SH-SY5Y (cell line): ENCODE measurements at regions not wholly inside any gene's neighbourhood (a gene's known extent, or its start where the extent isn't known, plus 50 kb on each side); places are given as distances from the start of the nearest gene placed in this dataset.

Experiments
- GATA2 ChIP-seq: IDR thresholded peaks from 2 replicates; pipeline ENCODE4 v1.6.1; 2011; ENCODE audit warnings: mild to moderate bottlenecking, low read depth, low read length
- GATA3 ChIP-seq: IDR thresholded peaks from 2 replicates; pipeline ENCODE4 v1.6.1; 2011; ENCODE audit warnings: low read depth, mild to moderate bottlenecking, low read length, moderate library complexity

DNA sequence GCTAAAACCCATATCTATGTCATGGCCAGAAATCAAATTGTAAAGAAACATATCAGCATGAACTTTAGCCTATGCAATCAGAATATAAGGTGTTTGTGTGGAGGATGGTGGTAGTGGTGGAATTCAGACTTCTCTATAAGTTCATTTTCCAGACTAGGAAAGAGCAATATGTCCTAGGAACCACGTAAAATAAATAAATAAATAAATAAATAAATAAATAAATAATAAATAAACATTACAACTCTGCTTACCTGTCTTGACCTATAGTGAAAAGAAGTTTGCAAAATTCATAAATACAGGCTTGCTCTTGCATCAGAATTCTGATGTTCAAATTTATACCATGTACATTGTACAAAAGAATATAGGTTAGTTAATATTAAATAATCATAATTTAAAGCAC, 1382.6 kb upstream of the ADGRL2 start:
- TF ChIP-seq GATA2 (no peak), GATA3 (no peak)

DNA sequence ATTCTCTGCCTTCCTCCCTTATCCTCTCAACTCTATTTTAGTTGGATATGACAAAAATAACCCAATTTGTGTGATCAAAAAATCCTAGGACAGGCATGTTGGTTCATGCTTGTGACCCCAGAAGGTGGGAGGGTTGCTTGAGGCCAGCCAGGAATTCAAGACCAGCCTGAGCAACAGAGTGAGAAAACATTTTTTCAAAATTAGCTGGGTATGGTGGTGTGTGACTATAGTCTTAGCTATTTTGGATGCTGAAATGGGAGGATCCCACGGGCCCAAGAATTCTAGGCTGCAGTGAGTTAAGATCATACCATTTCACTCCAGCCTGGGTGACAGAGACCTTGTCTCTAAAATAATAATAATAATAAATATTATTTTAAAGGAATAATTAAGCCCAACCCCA, 1383.1 kb upstream of the ADGRL2 start:
- TF ChIP-seq GATA2 (no peak), GATA3 (no peak)

- no peak for TF ChIP-seq GATA2
- no peak for TF ChIP-seq GATA3
Observed at GRCh38 chr1:80413969-80414368, 1386.8 kb upstream of the ADGRL2 start.

DNA sequence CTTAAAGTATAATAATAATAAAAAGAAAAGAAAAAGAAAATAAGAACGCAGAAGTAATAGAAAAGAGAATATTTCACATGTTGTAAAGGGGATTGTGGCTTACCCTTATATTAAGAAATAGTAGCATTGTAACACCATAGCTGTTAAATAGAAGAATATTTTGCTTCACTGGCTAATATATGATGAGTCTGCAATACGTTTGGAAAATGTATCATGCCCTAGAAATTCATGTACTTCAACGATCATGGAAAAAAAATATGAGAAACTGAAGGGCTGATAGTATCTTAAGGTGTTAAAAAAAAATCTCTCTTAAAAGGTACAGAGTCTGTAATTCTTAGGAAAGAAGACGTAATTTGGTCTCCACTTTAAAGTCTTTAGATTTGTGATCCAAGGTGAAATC, 1390.5 kb upstream of the ADGRL2 start:
- TF ChIP-seq GATA2 (no peak), GATA3 (no peak)

DNA sequence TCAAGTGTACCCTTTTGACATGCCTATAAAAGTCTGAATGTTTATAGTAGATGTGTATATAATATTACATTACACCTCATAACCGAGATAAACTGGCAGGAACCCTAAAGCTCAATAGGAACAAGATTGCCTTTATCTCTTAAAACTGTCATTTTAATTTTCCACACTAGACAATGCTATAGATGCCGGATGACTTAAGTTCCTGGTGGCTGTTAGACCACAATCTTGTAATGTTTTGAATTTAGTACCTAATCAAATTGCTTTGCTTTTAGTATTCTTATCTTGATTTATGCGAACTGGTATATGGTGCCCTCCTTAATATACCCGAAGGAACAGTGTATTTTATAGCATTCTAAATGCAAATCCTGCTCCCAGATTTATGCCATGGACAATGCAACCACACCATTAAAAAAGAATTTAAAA, 1397.0 kb upstream of the ADGRL4 start:
- TF ChIP-seq GATA3 (peak; percentile 89), GATA2 (peak; percentile 59)

- TF ChIP-seq GATA3: no peak
- TF ChIP-seq GATA2: no peak
Observed at GRCh38 chr1:80402625-80403024, 1396.1 kb upstream of the ADGRL4 start.

GRCh38 chr1:80401757-80402156, 1395.2 kb upstream of the ADGRL4 start:
- no peak for TF ChIP-seq GATA3
- no peak for TF ChIP-seq GATA2

GRCh38 chr1:80392529-80392928, 1386.0 kb upstream of the ADGRL4 start:
- TF ChIP-seq GATA2 (no peak), GATA3 (no peak)

- TF ChIP-seq GATA3: no peak
- TF ChIP-seq GATA2: no peak
Observed at GRCh38 chr1:80385650-80386049, 1379.1 kb upstream of the ADGRL4 start.

GRCh38 chr1:80384959-80385358, 1378.4 kb upstream of the ADGRL4 start:
- no peak for TF ChIP-seq GATA2
- TF ChIP-seq GATA3: no peak

DNA sequence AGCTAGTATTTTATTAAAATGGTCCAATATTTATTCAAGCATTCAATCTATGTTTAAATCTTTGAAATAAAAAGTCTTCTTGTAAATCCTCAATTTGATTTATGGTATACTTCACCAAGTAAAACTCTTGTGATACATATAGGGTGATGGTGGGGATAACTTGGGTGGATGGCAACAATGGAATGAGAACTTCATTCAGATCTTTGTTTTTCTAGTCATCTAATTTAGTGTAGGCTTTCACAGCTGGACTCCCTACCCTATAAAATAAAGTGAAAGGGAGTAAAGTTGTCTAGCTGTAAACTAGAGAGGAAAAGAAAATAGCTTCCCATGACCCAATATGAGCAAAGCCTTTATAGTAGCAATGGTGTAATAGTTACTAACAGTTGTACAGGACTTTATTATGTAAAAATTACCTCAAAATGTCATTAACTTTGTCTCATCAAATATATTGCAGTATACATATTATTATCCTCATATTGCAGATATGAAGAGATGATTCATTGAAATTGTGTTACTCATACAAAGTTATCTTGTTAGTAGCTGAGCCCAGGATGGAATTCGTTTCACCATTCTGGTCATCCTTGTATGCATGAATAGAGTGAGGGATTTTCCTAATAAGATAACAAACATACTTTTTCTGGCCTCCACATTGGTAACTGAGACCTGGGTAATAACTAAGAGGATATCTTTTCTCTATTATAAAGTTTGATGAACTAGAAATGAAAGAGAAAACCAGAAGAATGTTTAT, 1377.7 kb upstream of the ADGRL4 start:
- TF ChIP-seq GATA2: no peak
- TF ChIP-seq GATA3: no peak

DNA sequence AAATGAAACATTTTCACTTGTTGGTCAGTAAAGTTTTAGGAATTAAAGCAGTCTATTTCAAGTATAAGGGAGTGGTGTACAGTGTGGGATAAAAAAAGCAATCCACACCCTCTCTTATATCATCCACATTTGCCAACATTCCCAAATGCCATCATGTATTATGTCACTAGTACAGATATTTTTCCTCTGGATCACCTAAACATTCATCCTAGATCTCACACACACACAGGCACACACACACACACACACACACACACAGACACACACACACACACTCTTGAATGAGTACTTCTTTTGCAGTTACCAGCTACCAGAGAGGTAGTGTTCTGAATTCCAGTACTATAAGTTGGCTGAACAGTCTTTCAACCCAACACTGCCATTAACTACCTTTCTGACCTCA, 1369.1 kb upstream of the ADGRL4 start:
- TF ChIP-seq GATA3 (no peak), GATA2 (no peak)

DNA sequence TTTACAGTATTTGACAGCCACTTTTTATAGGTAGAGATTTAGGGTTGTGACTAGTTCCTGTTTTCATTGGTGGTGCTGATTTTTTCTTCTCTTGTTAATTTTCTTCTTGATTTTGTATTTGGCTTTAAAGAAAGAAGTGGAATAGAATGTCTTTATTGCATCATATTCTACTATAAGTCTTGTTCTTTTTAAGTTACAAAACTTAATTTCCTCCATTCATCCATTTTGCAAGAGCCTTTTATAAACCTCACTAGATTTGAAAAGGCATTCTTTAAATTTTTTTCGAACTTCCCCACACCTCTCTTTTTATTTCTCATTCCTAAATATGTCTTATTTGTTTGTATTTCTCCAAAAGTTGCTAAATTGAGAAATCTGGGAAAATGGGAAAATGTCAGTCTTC, 1368.6 kb upstream of the ADGRL4 start:
- no peak for TF ChIP-seq GATA2
- TF ChIP-seq GATA3: no peak

DNA sequence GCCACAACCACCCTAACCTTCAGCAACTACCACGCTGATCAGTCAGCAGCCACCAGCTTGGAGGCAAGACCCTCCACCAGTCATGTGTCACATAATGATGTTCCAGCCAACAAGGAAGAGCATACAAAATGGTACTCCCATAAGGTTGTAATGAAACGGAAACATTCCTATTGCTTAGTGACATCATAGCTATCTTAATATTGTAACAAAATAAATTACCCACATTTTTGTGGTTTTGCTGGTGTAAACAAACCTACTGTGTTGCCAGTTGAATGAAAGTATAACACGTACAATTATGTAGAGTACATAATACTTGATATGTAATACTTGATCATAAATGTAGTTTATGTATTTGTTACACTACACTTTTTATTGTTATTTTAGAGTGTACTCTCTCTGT, 1363.2 kb upstream of the ADGRL4 start:
- no peak for TF ChIP-seq GATA2
- TF ChIP-seq GATA3: no peak

- TF ChIP-seq GATA3 (no peak), GATA2 (no peak)
Observed at GRCh38 chr1:80367058-80367457, 1360.5 kb upstream of the ADGRL4 start.
